GF-D8 (cell line): ENCODE measurements at regions not wholly inside any gene's neighbourhood (a gene's known extent, or its start where the extent isn't known, plus 50 kb on each side); places are given as distances from the start of the nearest gene placed in this dataset.

Experiments used
- DNase-seq: peaks from one replicate; lab custom pipeline; 2025; lab: John Stamatoyannopoulos, UW

GRCh38 chr2:207289295-207290018, 123.7 kb upstream of the KLF7 start:
- DNase-seq: no peak

GRCh38 chr2:207290833-207291624, 125.3 kb upstream of the KLF7 start:
- DNase-seq: no peak

GRCh38 chr2:207291625-207292252, 126.0 kb upstream of the KLF7 start:
- DNase-seq: no peak

GRCh38 chr2:207296265-207296948, 130.7 kb upstream of the KLF7 start:
- DNase-seq: no peak

- DNase-seq: no peak
These were observed 135.1 kb upstream of the KLF7 start for GRCh38 chr2:207300817-207301216.

GRCh38 chr2:207304761-207305160, 139.0 kb upstream of the KLF7 start:
- no peak for DNase-seq

GRCh38 chr2:207308519-207309224, 142.9 kb upstream of the KLF7 start:
- no peak for DNase-seq

- DNase-seq: no peak
These were observed 145.7 kb upstream of the KLF7 start for GRCh38 chr2:207311316-207312005.

GRCh38 chr2:207312006-207312356, 146.2 kb upstream of the KLF7 start:
- DNase-seq: no peak

- DNase-seq: no peak
These were observed 148.2 kb upstream of the KLF7 start for GRCh38 chr2:207313947-207314346.

- DNase-seq: no peak
These were observed 149.4 kb upstream of the KLF7 start for GRCh38 chr2:207315131-207315530.

GRCh38 chr2:207316484-207316883, 150.7 kb upstream of the KLF7 start:
- DNase-seq: no peak

GRCh38 chr2:207316906-207317305, 151.2 kb upstream of the KLF7 start:
- DNase-seq: no peak

- no peak for DNase-seq
These were observed 151.7 kb upstream of the KLF7 start for GRCh38 chr2:207317378-207317984.

- no peak for DNase-seq
These were observed 152.5 kb upstream of the KLF7 start for GRCh38 chr2:207318181-207318628.

- no peak for DNase-seq
These were observed 153.6 kb upstream of the KLF7 start for GRCh38 chr2:207319316-207319715.

- DNase-seq: no peak
These were observed 154.8 kb upstream of the KLF7 start for GRCh38 chr2:207320381-207321159.

GRCh38 chr2:207321514-207321913, 155.8 kb upstream of the KLF7 start:
- no peak for DNase-seq

- no peak for DNase-seq
These were observed 158.3 kb upstream of the KLF7 start for GRCh38 chr2:207324001-207324400.

- no peak for DNase-seq
These were observed 161.8 kb upstream of the KLF7 start for GRCh38 chr2:207327513-207327912.
